Neural cell (in vitro differentiated cells): ENCODE measurements at regions not wholly inside any gene's neighbourhood (a gene's known extent, or its start where the extent isn't known, plus 50 kb on each side); places are given as distances from the start of the nearest gene placed in this dataset.

Experiments
- EP300 ChIP-seq: fragments of 450-650 bp; conservative IDR thresholded peaks from 2 replicates; pipeline ENCODE4 v1.6.1; 2014; ENCODE audit warnings: antibody characterized with exemption, mild to moderate bottlenecking, moderate library complexity; ENCODE audit not compliant: poor library complexity, severe bottlenecking
- EZH2 ChIP-seq: fragments of 200-600, 300-800 bp; shearing (Covaris generic), sonication (generic); IDR thresholded peaks from 2 replicates; pipeline ENCODE4 v1.6.1; 2014; ENCODE audit warnings: antibody characterized with exemption, low read length, borderline replicate concordance, mild to moderate bottlenecking; ENCODE audit not compliant: insufficient read depth, poor library complexity, severe bottlenecking
- POLR2AphosphoS5 ChIP-seq: IDR thresholded peaks from 2 replicates; pipeline ENCODE4 v1.6.1; 2012
- SMC3 ChIP-seq: fragments of 450-650 bp; conservative IDR thresholded peaks from 2 replicates; pipeline ENCODE4 v1.6.1; 2014; ENCODE audit warnings: antibody characterized with exemption, mild to moderate bottlenecking, moderate library complexity; ENCODE audit not compliant: poor library complexity
- TF ChIP-seq, protein P1 (sequence below): fragments of 450-650 bp; IDR thresholded peaks from 2 replicates; pipeline ENCODE4 v1.5.1; 2014; ENCODE audit warnings: antibody characterized with exemption, mild to moderate bottlenecking, moderate library complexity; ENCODE audit not compliant: poor library complexity, severe bottlenecking
- TF ChIP-seq, protein P2 (sequence below): IDR thresholded peaks from 2 replicates; pipeline ENCODE4 v1.6.1; 2012; ENCODE audit warnings: borderline replicate concordance

DNA sequence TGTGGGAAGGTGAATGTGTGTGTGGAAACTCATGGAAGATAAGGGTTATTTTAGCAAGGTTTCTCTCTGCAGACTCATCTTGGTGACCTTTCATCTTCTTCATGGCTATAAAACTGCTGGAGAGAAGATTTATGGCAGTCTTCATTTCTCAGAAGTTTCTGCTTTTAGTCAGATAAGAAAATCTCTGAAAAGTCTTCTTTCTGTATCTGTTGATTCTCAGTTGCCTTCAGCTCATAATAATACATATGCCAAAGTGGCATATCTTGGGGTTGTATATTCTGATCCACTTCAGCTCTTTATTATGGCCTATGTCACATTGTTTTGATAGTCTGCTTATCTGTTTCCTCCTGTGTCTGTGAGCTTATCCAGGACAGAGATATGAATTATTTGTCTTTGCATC lies 143.3 kb upstream of the TMTC4 start:
- TF ChIP-seq, protein P1, sequence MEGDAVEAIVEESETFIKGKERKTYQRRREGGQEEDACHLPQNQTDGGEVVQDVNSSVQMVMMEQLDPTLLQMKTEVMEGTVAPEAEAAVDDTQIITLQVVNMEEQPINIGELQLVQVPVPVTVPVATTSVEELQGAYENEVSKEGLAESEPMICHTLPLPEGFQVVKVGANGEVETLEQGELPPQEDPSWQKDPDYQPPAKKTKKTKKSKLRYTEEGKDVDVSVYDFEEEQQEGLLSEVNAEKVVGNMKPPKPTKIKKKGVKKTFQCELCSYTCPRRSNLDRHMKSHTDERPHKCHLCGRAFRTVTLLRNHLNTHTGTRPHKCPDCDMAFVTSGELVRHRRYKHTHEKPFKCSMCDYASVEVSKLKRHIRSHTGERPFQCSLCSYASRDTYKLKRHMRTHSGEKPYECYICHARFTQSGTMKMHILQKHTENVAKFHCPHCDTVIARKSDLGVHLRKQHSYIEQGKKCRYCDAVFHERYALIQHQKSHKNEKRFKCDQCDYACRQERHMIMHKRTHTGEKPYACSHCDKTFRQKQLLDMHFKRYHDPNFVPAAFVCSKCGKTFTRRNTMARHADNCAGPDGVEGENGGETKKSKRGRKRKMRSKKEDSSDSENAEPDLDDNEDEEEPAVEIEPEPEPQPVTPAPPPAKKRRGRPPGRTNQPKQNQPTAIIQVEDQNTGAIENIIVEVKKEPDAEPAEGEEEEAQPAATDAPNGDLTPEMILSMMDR: no peak
- no peak for TF ChIP-seq POLR2AphosphoS5
- TF ChIP-seq EZH2: no peak
- no peak for TF ChIP-seq SMC3
- TF ChIP-seq EP300: no peak
- TF ChIP-seq, protein P2, sequence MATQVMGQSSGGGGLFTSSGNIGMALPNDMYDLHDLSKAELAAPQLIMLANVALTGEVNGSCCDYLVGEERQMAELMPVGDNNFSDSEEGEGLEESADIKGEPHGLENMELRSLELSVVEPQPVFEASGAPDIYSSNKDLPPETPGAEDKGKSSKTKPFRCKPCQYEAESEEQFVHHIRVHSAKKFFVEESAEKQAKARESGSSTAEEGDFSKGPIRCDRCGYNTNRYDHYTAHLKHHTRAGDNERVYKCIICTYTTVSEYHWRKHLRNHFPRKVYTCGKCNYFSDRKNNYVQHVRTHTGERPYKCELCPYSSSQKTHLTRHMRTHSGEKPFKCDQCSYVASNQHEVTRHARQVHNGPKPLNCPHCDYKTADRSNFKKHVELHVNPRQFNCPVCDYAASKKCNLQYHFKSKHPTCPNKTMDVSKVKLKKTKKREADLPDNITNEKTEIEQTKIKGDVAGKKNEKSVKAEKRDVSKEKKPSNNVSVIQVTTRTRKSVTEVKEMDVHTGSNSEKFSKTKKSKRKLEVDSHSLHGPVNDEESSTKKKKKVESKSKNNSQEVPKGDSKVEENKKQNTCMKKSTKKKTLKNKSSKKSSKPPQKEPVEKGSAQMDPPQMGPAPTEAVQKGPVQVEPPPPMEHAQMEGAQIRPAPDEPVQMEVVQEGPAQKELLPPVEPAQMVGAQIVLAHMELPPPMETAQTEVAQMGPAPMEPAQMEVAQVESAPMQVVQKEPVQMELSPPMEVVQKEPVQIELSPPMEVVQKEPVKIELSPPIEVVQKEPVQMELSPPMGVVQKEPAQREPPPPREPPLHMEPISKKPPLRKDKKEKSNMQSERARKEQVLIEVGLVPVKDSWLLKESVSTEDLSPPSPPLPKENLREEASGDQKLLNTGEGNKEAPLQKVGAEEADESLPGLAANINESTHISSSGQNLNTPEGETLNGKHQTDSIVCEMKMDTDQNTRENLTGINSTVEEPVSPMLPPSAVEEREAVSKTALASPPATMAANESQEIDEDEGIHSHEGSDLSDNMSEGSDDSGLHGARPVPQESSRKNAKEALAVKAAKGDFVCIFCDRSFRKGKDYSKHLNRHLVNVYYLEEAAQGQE: no peak
